SK-N-SH treated with all-trans-retinoic acid at 6 μM for 48 hours (cell line): ENCODE measurements at regions not wholly inside any gene's neighbourhood (a gene's known extent, or its start where the extent isn't known, plus 50 kb on each side); places are given as distances from the start of the nearest gene placed in this dataset.

Experiments
- OSR1 ChIP-seq: fragments of 250-450 bp; sonication (Bioruptor Pico); IDR thresholded peaks from 2 replicates; pipeline ENCODE4 v1.8.0; 2022; ENCODE audit warnings: moderate library complexity, mild to moderate bottlenecking, inconsistent platforms
- POU6F1 ChIP-seq: fragments of 250-450 bp; sonication (Bioruptor Pico); IDR thresholded peaks from 2 replicates; pipeline ENCODE4 v1.8.0; 2021; ENCODE audit warnings: low read depth, mild to moderate bottlenecking, moderate library complexity, borderline replicate concordance
- RARB ChIP-seq: fragments of 250-450 bp; sonication (Bioruptor Pico); IDR thresholded peaks from 2 replicates; pipeline ENCODE4 v1.8.0; 2021; ENCODE audit warnings: mild to moderate bottlenecking, moderate library complexity
- SNAI2 ChIP-seq: fragments of 250-450 bp; sonication (Bioruptor Pico); IDR thresholded peaks from 2 replicates; pipeline ENCODE4 v1.5.0; 2020; ENCODE audit warnings: mild to moderate bottlenecking, moderate library complexity
- ZNF565 ChIP-seq: fragments of 450-650 bp; formaldehyde crosslinking; conservative IDR thresholded peaks from 2 replicates; pipeline ENCODE4 v1.5.0; 2020; ENCODE audit warnings: low read depth, mild to moderate bottlenecking, moderate library complexity

- no peak for TF ChIP-seq OSR1 (CRISPR knock-in tag)
- no peak for TF ChIP-seq SNAI2 (CRISPR knock-in tag)
- no peak for TF ChIP-seq POU6F1 (CRISPR knock-in tag)
- no peak for TF ChIP-seq RARB
- no peak for TF ChIP-seq ZNF565
Observed at GRCh38 chr2:63735931-63736330, 105.8 kb upstream of the UGP2 start.
